H9 (cell line): ENCODE measurements at regions not wholly inside any gene's neighbourhood (a gene's known extent, or its start where the extent isn't known, plus 50 kb on each side); places are given as distances from the start of the nearest gene placed in this dataset.
A peak's percentile ranks its signal among the peaks of the same experiment; 100 is the strongest.

Experiments used
- DNase-seq: peaks from one replicate; pipeline ENCODE4 v3.0.0-alpha.2; 2017
- H2AFZ ChIP-seq: one replicate; pipeline ENCODE4 v1.6.1; 2013; ENCODE audit warnings: mild to moderate bottlenecking, low read length, control low read depth, moderate library complexity
- H2AK5ac ChIP-seq: 2 replicates; pipeline ENCODE4 v1.6.1; 2013; ENCODE audit warnings: low read length, control low read depth, mixed read lengths; ENCODE audit not compliant: insufficient read length
- H2BK120ac ChIP-seq: one replicate; pipeline ENCODE4 v1.6.1; 2013; ENCODE audit warnings: low read depth, mild to moderate bottlenecking, low read length, control low read depth, inconsistent platforms; ENCODE audit not compliant: poor library complexity, severe bottlenecking
- H2BK12ac ChIP-seq: 2 replicates; pipeline ENCODE4 v1.6.1; 2013; ENCODE audit warnings: low read length, control low read depth, mixed read lengths, low read depth; ENCODE audit not compliant: insufficient read length
- H2BK15ac ChIP-seq: 2 replicates; pipeline ENCODE4 v1.6.1; 2013; ENCODE audit warnings: low read depth, low read length, control low read depth
- H2BK20ac ChIP-seq: one replicate; pipeline ENCODE4 v1.6.1; 2013; ENCODE audit warnings: low read depth, mild to moderate bottlenecking, low read length, control low read depth, inconsistent platforms; ENCODE audit not compliant: poor library complexity, severe bottlenecking
- H2BK5ac ChIP-seq: 2 replicates; pipeline ENCODE4 v1.6.1; 2013; ENCODE audit warnings: low read length, control low read depth, mixed read lengths; ENCODE audit not compliant: insufficient read length
- H3K14ac ChIP-seq: 2 replicates; pipeline ENCODE4 v1.6.1; 2013; ENCODE audit warnings: low read length, control low read depth; ENCODE audit not compliant: insufficient read depth
- H3K18ac ChIP-seq: 2 replicates; pipeline ENCODE4 v1.6.1; 2013; ENCODE audit warnings: low read depth, mild to moderate bottlenecking, mixed read lengths, low read length, control low read depth; ENCODE audit not compliant: insufficient read length
- H3K23ac ChIP-seq: 2 replicates; pipeline ENCODE4 v1.6.1; 2013; ENCODE audit warnings: low read length, control low read depth, mixed read lengths, low read depth; ENCODE audit not compliant: insufficient read length
- H3K23me2 ChIP-seq: 2 replicates; pipeline ENCODE4 v1.6.1; 2013; ENCODE audit warnings: low read depth, mild to moderate bottlenecking, mixed read lengths, low read length, control low read depth; ENCODE audit not compliant: insufficient read length, poor library complexity, severe bottlenecking
- H3K27ac ChIP-seq: 2 replicates; pipeline ENCODE4 v1.5.1; 2013; ENCODE audit warnings: low read length, control low read depth, mixed read lengths, low read depth; ENCODE audit not compliant: insufficient read length
- H3K27me3 ChIP-seq: 2 replicates; pipeline ENCODE4 v1.6.1; 2013; ENCODE audit warnings: low read length, control low read depth, inconsistent platforms; ENCODE audit not compliant: insufficient read depth
- H3K4ac ChIP-seq: 2 replicates; pipeline ENCODE4 v1.6.1; 2013; ENCODE audit warnings: low read depth, mild to moderate bottlenecking, control low read depth, inconsistent platforms, low read length, moderate library complexity
- H3K4me1 ChIP-seq: 2 replicates; pipeline ENCODE4 v1.6.1; 2013; ENCODE audit warnings: low read length, control low read depth, inconsistent platforms; ENCODE audit not compliant: insufficient read depth
- H3K4me2 ChIP-seq: 2 replicates; pipeline ENCODE4 v1.6.1; 2013; ENCODE audit warnings: low read length, control low read depth, mixed read lengths; ENCODE audit not compliant: insufficient read length, insufficient read depth
- H3K56ac ChIP-seq: 2 replicates; pipeline ENCODE4 v1.6.1; 2013; ENCODE audit warnings: low read depth, mild to moderate bottlenecking, mixed read lengths, low read length, control low read depth; ENCODE audit not compliant: insufficient read length
- H3K79me1 ChIP-seq: 2 replicates; pipeline ENCODE4 v1.6.1; 2013; ENCODE audit warnings: low read depth, mild to moderate bottlenecking, moderate library complexity, low read length, control low read depth, inconsistent platforms; ENCODE audit not compliant: insufficient read depth, poor library complexity, severe bottlenecking
- H3K79me2 ChIP-seq: 2 replicates; pipeline ENCODE4 v1.6.1; 2013; ENCODE audit warnings: low read length, control low read depth, inconsistent platforms; ENCODE audit not compliant: insufficient read depth
- H3K9ac ChIP-seq: 2 replicates; pipeline ENCODE4 v1.6.1; 2013; ENCODE audit warnings: low read length, control low read depth, mixed read lengths; ENCODE audit not compliant: insufficient read length; ENCODE audit errors: extremely low read depth
- H3K9me3 ChIP-seq: one replicate; pipeline ENCODE4 v1.6.1; 2013; ENCODE audit warnings: low read depth, low read length, inconsistent platforms; ENCODE audit not compliant: control insufficient read depth
- H3T11ph ChIP-seq: one replicate; pipeline ENCODE4 v1.6.1; 2013; ENCODE audit warnings: mild to moderate bottlenecking, low read length, control low read depth, inconsistent platforms
- H4K20me1 ChIP-seq: one replicate; pipeline ENCODE4 v1.6.1; 2013; ENCODE audit not compliant: control insufficient read depth, insufficient read length, insufficient read depth
- H4K5ac ChIP-seq: 2 replicates; pipeline ENCODE4 v1.6.1; 2013; ENCODE audit warnings: low read depth, mild to moderate bottlenecking, mixed read lengths, low read length, control low read depth; ENCODE audit not compliant: insufficient read length
- H4K8ac ChIP-seq: replicated peaks from 2 replicates; pipeline ENCODE4 v1.6.1; 2013; ENCODE audit warnings: low read length, control low read depth, mixed read lengths, low read depth; ENCODE audit not compliant: insufficient read length
- H4K91ac ChIP-seq: 2 replicates; pipeline ENCODE4 v1.6.1; 2013; ENCODE audit warnings: low read depth, mild to moderate bottlenecking, moderate library complexity, mixed read lengths, low read length, control low read depth; ENCODE audit not compliant: insufficient read length
- H3K27ac Mint-ChIP-seq, 3 experiments: 2 replicates in 2 of 3; 3 replicates in 1 of 3; pipeline ENCODE4 v1.8.0; 2020 to 2021; ENCODE audit warnings: mixed read lengths in 3 of 3, mild to moderate bottlenecking in 1 of 3, moderate library complexity in 1 of 3
- H3K27me3 Mint-ChIP-seq: 2 replicates; pipeline ENCODE4 v1.8.0; 2021; ENCODE audit warnings: low read depth, mild to moderate bottlenecking, moderate library complexity, mixed read lengths
- H3K36me3 Mint-ChIP-seq, 3 experiments: 2 replicates in 2 of 3; 3 replicates in 1 of 3; pipeline ENCODE4 v1.8.0; 2020 to 2021; ENCODE audit warnings: low read depth in 3 of 3, mixed read lengths in 3 of 3; ENCODE audit not compliant: insufficient read depth in 1 of 3
- H3K4me1 Mint-ChIP-seq, 2 experiments: 2 replicates each; pipeline ENCODE4 v1.8.0; 2020; ENCODE audit warnings: mixed read lengths in 2 of 2
- H3K4me3 Mint-ChIP-seq, 2 experiments: 2 replicates in 1 of 2; 3 replicates in 1 of 2; pipeline ENCODE4 v1.8.0; 2020 to 2021; ENCODE audit warnings: mild to moderate bottlenecking in 2 of 2, mixed read lengths in 2 of 2, moderate library complexity in 1 of 2
- H3K9me3 Mint-ChIP-seq, 2 experiments: 2 replicates in 1 of 2; 3 replicates in 1 of 2; pipeline ENCODE4 v1.8.0; 2020; ENCODE audit warnings: mild to moderate bottlenecking in 2 of 2, mixed read lengths in 2 of 2, moderate library complexity in 1 of 2
- WGBS: extraction: QIAGEN DNeasy Blood & Tissue Kit; methylation state at CpG from one replicate; pipeline ENCODE4 v1.1.7; 2013; ENCODE audit warnings: missing lambda C conversion rate, low lambda C conversion rate, mixed read lengths; ENCODE audit not compliant: insufficient read length; ENCODE audit errors: extremely low coverage; 5-methylcytosine and 5-hydroxymethylcytosine counted together
- TF ChIP-seq, protein P1 (sequence below): fragments of 200-600 bp; sonication (generic); conservative IDR thresholded peaks from 3 replicates; pipeline ENCODE4 v1.8.0; 2021; ENCODE audit warnings: antibody characterized with exemption, mild to moderate bottlenecking

DNA sequence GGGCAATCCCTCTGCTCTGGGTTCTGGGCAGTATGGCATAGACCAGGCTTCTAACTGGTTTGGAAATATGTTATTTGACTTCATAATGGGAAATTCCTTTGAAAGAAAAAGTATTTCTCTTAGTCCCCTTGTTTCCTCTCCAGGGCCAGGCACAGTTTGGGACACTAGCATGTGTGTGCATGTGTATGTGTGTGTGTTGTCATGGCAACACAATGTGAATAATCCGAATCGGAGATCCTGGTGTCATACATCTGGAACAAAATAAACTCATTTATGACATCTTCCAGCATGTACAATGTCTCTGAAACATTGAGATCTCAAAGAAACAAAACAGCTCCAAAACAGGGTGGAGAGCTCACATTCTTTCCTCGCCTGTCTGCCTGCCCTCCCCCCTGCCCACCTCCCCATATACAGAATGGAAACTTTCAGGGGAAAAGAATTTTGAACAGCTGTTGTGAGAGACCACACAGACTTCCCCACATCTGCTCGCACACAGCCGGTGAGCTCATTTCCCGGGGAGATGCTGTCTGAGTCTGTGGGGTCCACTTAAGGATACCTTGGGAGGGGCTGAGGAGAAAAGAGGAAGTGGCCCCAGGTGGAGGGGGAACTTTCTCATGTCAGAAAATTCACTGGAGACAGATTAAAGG, 55.5 kb upstream of the PARP11 start:
- no peaks in the 10 kb centered on the region for H3K23me2 ChIP-seq
- no peaks in the 10 kb centered on the region for H3K27me3 ChIP-seq
- no peak overlapping the region for H2BK15ac ChIP-seq
- no peaks in the 10 kb centered on the region for H3K9me3 ChIP-seq
- no peak overlapping the region for H3K23ac ChIP-seq
- H3K27ac ChIP-seq, result no peak overlapping the region
- H3T11ph ChIP-seq, result no peak overlapping the region
- no peak overlapping the region for H3K14ac ChIP-seq
- H2AFZ ChIP-seq, result no peak overlapping the region
- peak overlapping the region; percentile 38 for H3K18ac ChIP-seq
- no peak overlapping the region for H4K8ac ChIP-seq
- Mint-ChIP-seq H3K4me3 (no peak overlapping the region), H3K27ac (peak overlapping the region in 1 of 3 experiments; percentile 32; a peak in 3 of 7 replicates), H3K9me3 (no peaks in the 10 kb centered on the region; a peak in 1 of 5 replicates), H3K36me3 (no peaks in the 10 kb centered on the region; a peak in 1 of 7 replicates), H3K27me3 (peaks cover 30% of the 10 kb centered on the region), H3K4me1 (peaks cover 46 to 47% of the 10 kb centered on the region in 2 experiments)
- H4K91ac ChIP-seq, result no peak overlapping the region
- H3K4me1 ChIP-seq, result peaks cover 3% of the 10 kb centered on the region; the same call in 1 of the 2 replicates
- TF ChIP-seq, protein P1, sequence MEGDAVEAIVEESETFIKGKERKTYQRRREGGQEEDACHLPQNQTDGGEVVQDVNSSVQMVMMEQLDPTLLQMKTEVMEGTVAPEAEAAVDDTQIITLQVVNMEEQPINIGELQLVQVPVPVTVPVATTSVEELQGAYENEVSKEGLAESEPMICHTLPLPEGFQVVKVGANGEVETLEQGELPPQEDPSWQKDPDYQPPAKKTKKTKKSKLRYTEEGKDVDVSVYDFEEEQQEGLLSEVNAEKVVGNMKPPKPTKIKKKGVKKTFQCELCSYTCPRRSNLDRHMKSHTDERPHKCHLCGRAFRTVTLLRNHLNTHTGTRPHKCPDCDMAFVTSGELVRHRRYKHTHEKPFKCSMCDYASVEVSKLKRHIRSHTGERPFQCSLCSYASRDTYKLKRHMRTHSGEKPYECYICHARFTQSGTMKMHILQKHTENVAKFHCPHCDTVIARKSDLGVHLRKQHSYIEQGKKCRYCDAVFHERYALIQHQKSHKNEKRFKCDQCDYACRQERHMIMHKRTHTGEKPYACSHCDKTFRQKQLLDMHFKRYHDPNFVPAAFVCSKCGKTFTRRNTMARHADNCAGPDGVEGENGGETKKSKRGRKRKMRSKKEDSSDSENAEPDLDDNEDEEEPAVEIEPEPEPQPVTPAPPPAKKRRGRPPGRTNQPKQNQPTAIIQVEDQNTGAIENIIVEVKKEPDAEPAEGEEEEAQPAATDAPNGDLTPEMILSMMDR, result no peak
- no peak overlapping the region for H3K9ac ChIP-seq
- H3K79me2 ChIP-seq, result no peaks in the 10 kb centered on the region
- H4K20me1 ChIP-seq, result no peaks in the 10 kb centered on the region
- no peak overlapping the region for H3K4me2 ChIP-seq
- H3K79me1 ChIP-seq, result no peaks in the 10 kb centered on the region
- H3K56ac ChIP-seq, result no peak overlapping the region
- no peak overlapping the region for H4K5ac ChIP-seq
- H2BK12ac ChIP-seq, result no peak overlapping the region
- no peak overlapping the region for H2BK120ac ChIP-seq
- no peak overlapping the region for H2BK20ac ChIP-seq
- WGBS, result no CpG with 5 or more reads among the region's 6 CpGs
- H2AK5ac ChIP-seq, result no peak overlapping the region
- no peak overlapping the region for H2BK5ac ChIP-seq
- DNase-seq, result no peak
- H3K4ac ChIP-seq, result no peak overlapping the region
